Mucosa of descending colon (tissue), 3 donors: ENCODE measurements at regions not wholly inside any gene's neighbourhood (a gene's known extent, or its start where the extent isn't known, plus 50 kb on each side); places are given as distances from the start of the nearest gene placed in this dataset.
"Not testable (repeated sequence)": the region's sequence is repeated elsewhere in the genome, so short reads cannot be mapped to it uniquely, and the experiment has no call there.

ENCODE experiments used
- ATAC-seq: fragments of 200-7000 bp; cut with Tn5 transposase; one replicate; pipeline ENCODE4 v1.9.1; 2020; ENCODE audit warnings: mild to moderate bottlenecking, moderate library complexity
- DNase-seq, 3 donors: peaks; one replicate each; pipeline ENCODE4 v3.0.0-alpha.2; 2020
- H3K36me3 ChIP-seq: fragments of 200-600 bp; one replicate; pipeline ENCODE4 v1.8.0; 2021; ENCODE audit warnings: low read depth, mild to moderate bottlenecking
- H3K4me1 ChIP-seq: fragments of 200-600 bp; one replicate; pipeline ENCODE4 v1.8.0; 2021; ENCODE audit warnings: low read depth, mild to moderate bottlenecking
- H3K4me3 ChIP-seq: fragments of 200-600 bp; one replicate; pipeline ENCODE4 v1.8.0; 2021; ENCODE audit warnings: mild to moderate bottlenecking
- H3K9me3 ChIP-seq: fragments of 200-600 bp; one replicate; pipeline ENCODE4 v1.8.0; 2021; ENCODE audit warnings: mild to moderate bottlenecking
- intact Hi-C, 2 donors: fragments of 100-400 bp; cut with DNase I in 1 of 2; cut with micrococcal nuclease in 1 of 2; formaldehyde crosslinking; loops; one replicate each; pipeline versions ENCODE4 v1.11.0 to v1.11.1; 2022; cut with DNase I, micrococcal nuclease
- TF ChIP-seq, protein P1 (sequence below): fragments of 200-600 bp; IDR thresholded peaks from one replicate; pipeline ENCODE4 v1.8.0; 2022; ENCODE audit warnings: antibody characterized with exemption, mild to moderate bottlenecking
- donor health status: DM: no; HTN: no; CAD: no; lungs with moderate emphysema.
- donor health status: DM: no; HTN: no; CAD: no.
- donor health status: DM: no; HTN: yes; CAD: no.

DNA sequence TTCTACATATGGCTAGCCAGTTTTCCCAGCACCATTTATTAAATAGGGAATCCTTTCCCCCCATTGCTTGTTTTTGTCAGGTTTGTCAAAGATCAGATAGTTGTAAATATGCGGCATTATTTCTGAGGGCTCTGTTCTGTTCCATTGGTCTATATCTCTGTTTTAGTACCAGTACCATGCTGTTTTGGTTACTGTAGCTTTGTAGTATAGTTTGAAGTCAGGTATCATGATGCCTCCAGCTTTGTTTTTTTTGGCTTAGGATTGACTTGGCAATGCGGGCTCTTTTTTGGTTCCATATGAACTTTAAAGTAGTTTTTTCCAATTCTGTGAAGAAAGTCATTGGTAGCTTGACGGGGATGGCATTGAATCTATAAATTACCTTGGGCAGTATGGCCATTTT is 60.0 kb upstream of the GPC3 start:
- ATAC-seq, intact Hi-C loops, H3K4me3 ChIP-seq, H3K9me3 ChIP-seq, H3K36me3 ChIP-seq, H3K4me1 ChIP-seq, DNase-seq: not testable (repeated sequence)

GRCh38 chrX:134067107-134067506 is 81.7 kb upstream of the GPC3 start:
- H3K9me3 ChIP-seq, ATAC-seq, H3K36me3 ChIP-seq, intact Hi-C loops, H3K4me3 ChIP-seq, H3K4me1 ChIP-seq, DNase-seq: not testable (repeated sequence)

- H3K4me3 ChIP-seq, ATAC-seq, H3K4me1 ChIP-seq, H3K36me3 ChIP-seq, H3K9me3 ChIP-seq, intact Hi-C loops, DNase-seq: not testable (repeated sequence)
Measured at GRCh38 chrX:134071899-134072298, 86.5 kb upstream of the GPC3 start.

GRCh38 chrX:134073341-134073740 is 87.9 kb upstream of the GPC3 start:
- H3K4me1 ChIP-seq = no peaks in the 10 kb centered on the region
- intact Hi-C loops = no loop called here
- no peak for DNase-seq
- no peak overlapping the region for H3K4me3 ChIP-seq
- no peak for ATAC-seq
- TF ChIP-seq, protein P1, sequence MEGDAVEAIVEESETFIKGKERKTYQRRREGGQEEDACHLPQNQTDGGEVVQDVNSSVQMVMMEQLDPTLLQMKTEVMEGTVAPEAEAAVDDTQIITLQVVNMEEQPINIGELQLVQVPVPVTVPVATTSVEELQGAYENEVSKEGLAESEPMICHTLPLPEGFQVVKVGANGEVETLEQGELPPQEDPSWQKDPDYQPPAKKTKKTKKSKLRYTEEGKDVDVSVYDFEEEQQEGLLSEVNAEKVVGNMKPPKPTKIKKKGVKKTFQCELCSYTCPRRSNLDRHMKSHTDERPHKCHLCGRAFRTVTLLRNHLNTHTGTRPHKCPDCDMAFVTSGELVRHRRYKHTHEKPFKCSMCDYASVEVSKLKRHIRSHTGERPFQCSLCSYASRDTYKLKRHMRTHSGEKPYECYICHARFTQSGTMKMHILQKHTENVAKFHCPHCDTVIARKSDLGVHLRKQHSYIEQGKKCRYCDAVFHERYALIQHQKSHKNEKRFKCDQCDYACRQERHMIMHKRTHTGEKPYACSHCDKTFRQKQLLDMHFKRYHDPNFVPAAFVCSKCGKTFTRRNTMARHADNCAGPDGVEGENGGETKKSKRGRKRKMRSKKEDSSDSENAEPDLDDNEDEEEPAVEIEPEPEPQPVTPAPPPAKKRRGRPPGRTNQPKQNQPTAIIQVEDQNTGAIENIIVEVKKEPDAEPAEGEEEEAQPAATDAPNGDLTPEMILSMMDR = no peak
- H3K36me3 ChIP-seq = no peaks in the 10 kb centered on the region
- no peaks in the 10 kb centered on the region for H3K9me3 ChIP-seq

DNA sequence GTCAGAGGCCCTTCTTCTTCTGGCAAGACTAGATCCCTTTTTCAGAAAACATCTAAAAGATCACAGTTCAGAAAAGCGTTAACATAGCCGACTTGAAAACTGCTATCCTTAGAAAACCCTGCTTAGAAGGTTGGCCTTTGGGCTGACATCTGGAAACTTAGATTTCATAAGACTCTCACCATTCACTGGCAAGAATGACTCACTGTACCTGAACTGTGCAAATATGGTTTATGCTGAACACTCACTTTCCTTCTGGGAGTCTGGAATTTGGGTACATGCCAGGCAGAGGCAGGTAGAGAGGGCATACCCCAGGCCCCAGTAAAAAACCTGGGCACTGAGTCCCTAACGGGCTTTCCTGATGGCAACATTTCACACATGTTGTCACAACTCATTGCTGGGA is 88.8 kb upstream of the GPC3 start:
- H3K9me3 ChIP-seq = no peaks in the 10 kb centered on the region
- H3K36me3 ChIP-seq = no peaks in the 10 kb centered on the region
- intact Hi-C loops = no loop called here
- DNase-seq (no peak), ATAC-seq (no peak)
- H3K4me3 ChIP-seq = no peak overlapping the region
- H3K4me1 ChIP-seq = no peaks in the 10 kb centered on the region
- TF ChIP-seq, protein P1 = no peak

DNA sequence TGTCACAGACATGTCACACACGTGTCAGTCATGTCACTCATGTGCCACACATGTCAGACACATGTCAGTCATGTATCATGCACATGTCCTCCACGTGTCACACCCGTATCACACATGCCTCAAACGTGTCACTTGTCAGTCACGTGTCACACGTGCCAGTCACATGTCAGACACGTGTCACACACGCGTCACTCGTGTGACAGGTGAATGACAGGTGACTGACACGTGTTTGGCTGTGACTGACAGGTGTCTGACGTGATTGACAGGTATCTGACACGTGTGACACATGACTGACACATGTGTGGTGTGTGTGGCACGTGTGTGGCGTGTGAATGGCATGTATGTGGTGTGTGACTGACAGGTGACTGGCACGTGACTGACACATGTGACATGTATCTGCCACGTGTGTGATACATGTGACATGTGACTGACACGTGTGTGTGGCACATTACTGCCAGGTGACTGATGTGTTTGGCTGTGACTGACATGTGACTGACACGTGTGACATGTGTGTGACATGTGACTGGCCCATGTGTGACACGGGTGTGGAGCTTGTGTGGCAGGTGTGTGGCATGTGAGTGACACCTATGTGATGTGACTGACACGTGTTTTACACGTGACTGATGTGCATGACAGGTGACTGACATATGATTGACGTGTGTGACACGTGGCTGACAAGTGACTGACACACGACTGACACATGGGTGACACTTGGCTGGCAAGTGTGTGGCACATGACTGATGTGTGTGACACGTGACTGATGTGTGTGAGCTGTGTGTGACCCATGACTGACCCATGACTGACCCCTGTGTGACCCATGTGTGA is 90.7 kb upstream of the GPC3 start:
- TF ChIP-seq, protein P1 = no peak
- no peaks in the 10 kb centered on the region for H3K9me3 ChIP-seq
- no peak overlapping the region for H3K4me3 ChIP-seq
- DNase-seq (peak in 1 of 3 donors; percentile 18), ATAC-seq (no peak)
- H3K36me3 ChIP-seq = no peaks in the 10 kb centered on the region
- intact Hi-C loops = no loop called here
- no peaks in the 10 kb centered on the region for H3K4me1 ChIP-seq

GRCh38 chrX:134095366-134095765 is 110.0 kb upstream of the GPC3 start:
- Histone ChIP-seq H3K4me1 (no peaks in the 10 kb centered on the region), H3K36me3 (no peaks in the 10 kb centered on the region), H3K4me3 (no peak overlapping the region), H3K9me3 (no peaks in the 10 kb centered on the region)
- TF ChIP-seq, protein P1 = no peak
- intact Hi-C loops = no loop called here
- no peak for DNase-seq
- ATAC-seq = no peak
